ENCODE measurements at regions not wholly inside any gene's neighbourhood (a gene's known extent, or its start where the extent isn't known, plus 50 kb on each side); places are given as distances from the start of the nearest gene placed in this dataset.

DNA sequence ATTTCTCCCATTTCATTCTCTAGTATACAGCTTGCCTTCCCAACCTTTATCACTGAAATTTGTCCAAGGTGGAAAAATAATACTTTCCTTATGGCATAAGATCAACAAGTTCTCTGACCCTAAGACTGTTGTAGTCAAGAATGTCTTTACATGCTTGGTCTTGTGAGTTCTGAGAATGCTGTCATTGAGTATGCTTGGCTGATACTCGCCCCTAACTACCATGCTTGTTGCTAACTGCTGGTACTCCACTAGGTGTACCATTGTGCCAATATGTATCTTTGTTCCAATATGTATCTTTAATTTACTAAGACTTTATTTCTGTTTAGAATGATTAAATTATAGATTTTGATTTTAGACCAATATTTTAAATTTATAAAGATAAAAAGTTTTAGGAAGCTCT is 796.4 kb downstream of the PCDH7 start:
- ATAC-seq (no peak), DNase-seq (no peak)
- intact Hi-C loops (cut with DNase I; ENCODE audit: low total_unique reads) = no loop called here
- Histone ChIP-seq H3K27ac (no peak overlapping the region), H3K9me3 (no peaks in the 10 kb centered on the region), H3K4me1 (no peaks in the 10 kb centered on the region), H3K4me3 (no peak overlapping the region), H3K36me3 (no peaks in the 10 kb centered on the region), H3K27me3 (no peaks in the 10 kb centered on the region)
- in situ Hi-C loops (cut with MboI; ENCODE audit: low sequenced_read_pairs in 4 of 4) = no loop called here
- TF ChIP-seq, protein P1, sequence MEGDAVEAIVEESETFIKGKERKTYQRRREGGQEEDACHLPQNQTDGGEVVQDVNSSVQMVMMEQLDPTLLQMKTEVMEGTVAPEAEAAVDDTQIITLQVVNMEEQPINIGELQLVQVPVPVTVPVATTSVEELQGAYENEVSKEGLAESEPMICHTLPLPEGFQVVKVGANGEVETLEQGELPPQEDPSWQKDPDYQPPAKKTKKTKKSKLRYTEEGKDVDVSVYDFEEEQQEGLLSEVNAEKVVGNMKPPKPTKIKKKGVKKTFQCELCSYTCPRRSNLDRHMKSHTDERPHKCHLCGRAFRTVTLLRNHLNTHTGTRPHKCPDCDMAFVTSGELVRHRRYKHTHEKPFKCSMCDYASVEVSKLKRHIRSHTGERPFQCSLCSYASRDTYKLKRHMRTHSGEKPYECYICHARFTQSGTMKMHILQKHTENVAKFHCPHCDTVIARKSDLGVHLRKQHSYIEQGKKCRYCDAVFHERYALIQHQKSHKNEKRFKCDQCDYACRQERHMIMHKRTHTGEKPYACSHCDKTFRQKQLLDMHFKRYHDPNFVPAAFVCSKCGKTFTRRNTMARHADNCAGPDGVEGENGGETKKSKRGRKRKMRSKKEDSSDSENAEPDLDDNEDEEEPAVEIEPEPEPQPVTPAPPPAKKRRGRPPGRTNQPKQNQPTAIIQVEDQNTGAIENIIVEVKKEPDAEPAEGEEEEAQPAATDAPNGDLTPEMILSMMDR (IDR thresholded peaks at IDR 0.05 in 4 of 5, conservative IDR thresholded peaks at IDR 0.05 in 1 of 5) = no peak
- no peak for TF ChIP-seq POLR2A (IDR thresholded peaks at IDR 0.05)

GRCh38 chr4:31518796-31519250 is 798.7 kb downstream of the PCDH7 start:
- ATAC-seq (no peak), DNase-seq (no peak)
- Histone ChIP-seq H3K36me3 (no peaks in the 10 kb centered on the region), H3K4me1 (no peaks in the 10 kb centered on the region), H3K4me3 (no peak overlapping the region), H3K27ac (no peak overlapping the region), H3K9me3 (no peaks in the 10 kb centered on the region), H3K27me3 (no peaks in the 10 kb centered on the region)
- intact Hi-C loops (cut with DNase I; ENCODE audit: low total_unique reads) (no loop called here), in situ Hi-C loops (cut with MboI; ENCODE audit: low sequenced_read_pairs in 4 of 4) (no loop called here)
- TF ChIP-seq, protein P1 (IDR thresholded peaks at IDR 0.05 in 4 of 5, conservative IDR thresholded peaks at IDR 0.05 in 1 of 5) = no peak
- no peak for TF ChIP-seq POLR2A (IDR thresholded peaks at IDR 0.05)

GRCh38 chr4:31530555-31530954 is 810.4 kb downstream of the PCDH7 start:
- no peak for TF ChIP-seq POLR2A (IDR thresholded peaks at IDR 0.05)
- TF ChIP-seq, protein P1 (IDR thresholded peaks at IDR 0.05 in 4 of 5, conservative IDR thresholded peaks at IDR 0.05 in 1 of 5) = no peak
- intact Hi-C loops (cut with DNase I; ENCODE audit: low total_unique reads) (no loop called here), in situ Hi-C loops (cut with MboI; ENCODE audit: low sequenced_read_pairs in 4 of 4) (no loop called here)

DNA sequence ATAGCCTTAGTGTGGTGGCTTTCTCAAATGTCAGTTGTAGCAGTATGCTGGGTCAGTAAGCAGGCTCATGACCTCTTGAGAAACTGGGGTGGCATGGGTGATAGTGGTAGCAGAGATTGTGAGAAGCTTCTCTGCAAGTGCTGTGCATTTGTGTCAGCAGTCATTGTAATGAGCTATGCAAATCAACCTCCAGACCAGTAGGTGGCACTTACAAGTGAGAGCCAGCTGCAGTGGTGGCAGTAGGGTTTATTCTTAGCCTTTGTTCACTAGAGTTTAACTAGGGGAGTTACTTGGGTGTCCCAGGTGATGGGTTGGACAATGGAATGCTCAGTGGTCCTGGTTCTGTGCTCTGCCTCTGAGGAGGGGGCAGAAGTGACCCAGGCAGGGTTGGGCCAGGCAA is 818.7 kb downstream of the PCDH7 start:
- DNase-seq = no peak
- intact Hi-C loops (cut with DNase I; ENCODE audit: low total_unique reads) = no loop called here
- ATAC-seq = no peak
- H3K36me3 ChIP-seq = no peaks in the 10 kb centered on the region
- H3K4me1 ChIP-seq = no peaks in the 10 kb centered on the region
- TF ChIP-seq, protein P1 (IDR thresholded peaks at IDR 0.05 in 4 of 5, conservative IDR thresholded peaks at IDR 0.05 in 1 of 5) = no peak
- no peak for TF ChIP-seq POLR2A (IDR thresholded peaks at IDR 0.05)
- no peaks in the 10 kb centered on the region for H3K27me3 ChIP-seq
- in situ Hi-C loops (cut with MboI; ENCODE audit: low sequenced_read_pairs in 4 of 4) = no loop called here
- no peaks in the 10 kb centered on the region for H3K9me3 ChIP-seq
- no peak overlapping the region for H3K27ac ChIP-seq
- no peak overlapping the region for H3K4me3 ChIP-seq

More at GRCh38 chr4:31530555-31530954, 810.4 kb downstream of the PCDH7 start:
- Histone ChIP-seq H3K4me3 (no peak overlapping the region), H3K9me3 (no peaks in the 10 kb centered on the region), H3K4me1 (no peaks in the 10 kb centered on the region), H3K27ac (no peak overlapping the region), H3K36me3 (no peaks in the 10 kb centered on the region), H3K27me3 (no peaks in the 10 kb centered on the region)
- DNase-seq (no peak), ATAC-seq (no peak)
